ENCODE measurements at regions not wholly inside any gene's neighbourhood (a gene's known extent, or its start where the extent isn't known, plus 50 kb on each side); places are given as distances from the start of the nearest gene placed in this dataset.

DNA sequence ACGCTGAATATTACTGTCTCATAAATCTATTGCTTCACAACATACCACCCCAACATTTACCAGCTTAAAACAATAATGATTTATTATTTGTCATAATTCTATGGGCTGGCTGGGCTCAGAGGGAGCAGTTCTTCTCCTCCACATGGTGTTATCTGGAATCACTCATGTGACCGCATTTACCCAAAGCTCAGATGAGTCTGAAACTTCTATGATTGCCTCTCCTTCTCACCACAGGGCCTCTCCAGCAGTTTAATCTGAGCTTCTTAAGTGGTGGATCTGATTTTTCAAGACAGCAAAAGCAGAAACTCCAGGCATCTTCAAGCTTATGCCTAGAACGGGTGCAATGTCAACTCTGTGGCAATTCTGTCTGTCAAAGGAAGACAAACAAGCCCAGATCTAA is 210.3 kb upstream of the ADRA1B start:
- TF ChIP-seq CTCF (IDR thresholded peaks at IDR 0.05): no peak
- no peak for TF ChIP-seq POLR2A (IDR thresholded peaks at IDR 0.05)
